SK-N-MC (cell line): ENCODE measurements at regions not wholly inside any gene's neighbourhood (a gene's known extent, or its start where the extent isn't known, plus 50 kb on each side); places are given as distances from the start of the nearest gene placed in this dataset.
"Not testable (repeated sequence)": the region's sequence is repeated elsewhere in the genome, so short reads cannot be mapped to it uniquely, and the experiment has no call there.

Source experiments
- DNase-seq: peaks from one replicate; pipeline ENCODE4 v3.0.0-alpha.2; 2011; ENCODE audit warnings: low read depth, low spot score
- H3K27ac ChIP-seq: fragments of 200-600 bp; sonication (generic); 2 replicates; pipeline ENCODE4 v1.5.1; 2016; ENCODE audit warnings: mixed run types
- H3K36me3 ChIP-seq: fragments of 200-600 bp; sonication (generic); 2 replicates; pipeline ENCODE4 v1.6.1; 2017; ENCODE audit warnings: antibody characterized with exemption, low read length, mixed read lengths; ENCODE audit not compliant: insufficient read depth
- H3K4me3 ChIP-seq: fragments of 200-600 bp; sonication (generic); 2 replicates; pipeline ENCODE4 v1.5.1; 2016
- H3K9ac ChIP-seq: fragments of 200-600 bp; sonication (generic); 2 replicates; pipeline ENCODE4 v1.8.0; 2017; ENCODE audit warnings: mixed run types, mixed read lengths; ENCODE audit not compliant: insufficient read length
- H3K9me3 ChIP-seq: fragments of 200-600 bp; sonication (generic); 2 replicates; pipeline ENCODE4 v1.6.1; 2017; ENCODE audit warnings: low read depth, mild to moderate bottlenecking, antibody characterized with exemption, low read length, moderate library complexity, mixed read lengths
- EZH2 ChIP-seq: fragments of 200-600 bp; sonication (generic); IDR thresholded peaks from one replicate; pipeline ENCODE4 v1.6.1; 2017; ENCODE audit warnings: antibody characterized with exemption
- FOXP2 ChIP-seq: optimal IDR thresholded peaks from 2 replicates; pipeline ENCODE3; 2011; ENCODE audit warnings: mild to moderate bottlenecking, moderate library complexity; ENCODE audit not compliant: insufficient read depth; ENCODE audit errors: extremely low read length, control extremely low read depth
- POLR2AphosphoS5 ChIP-seq: IDR thresholded peaks from 2 replicates; pipeline ENCODE4 v1.6.1; 2012; ENCODE audit warnings: mild to moderate bottlenecking, low read depth, low read length, borderline replicate concordance

- H3K9ac ChIP-seq: no peak overlapping the region
- H3K36me3 ChIP-seq: no peaks in the 10 kb centered on the region
- H3K9me3 ChIP-seq: no peaks in the 10 kb centered on the region
- H3K27ac ChIP-seq: no peak overlapping the region
- no peak overlapping the region for H3K4me3 ChIP-seq
- no peak for DNase-seq
- no peak for TF ChIP-seq FOXP2
- TF ChIP-seq EZH2: no peak
- no peak for TF ChIP-seq POLR2AphosphoS5
Measured at GRCh38 chr18:64401268-64402060, 252.6 kb upstream of the LINC00305 start.

DNA sequence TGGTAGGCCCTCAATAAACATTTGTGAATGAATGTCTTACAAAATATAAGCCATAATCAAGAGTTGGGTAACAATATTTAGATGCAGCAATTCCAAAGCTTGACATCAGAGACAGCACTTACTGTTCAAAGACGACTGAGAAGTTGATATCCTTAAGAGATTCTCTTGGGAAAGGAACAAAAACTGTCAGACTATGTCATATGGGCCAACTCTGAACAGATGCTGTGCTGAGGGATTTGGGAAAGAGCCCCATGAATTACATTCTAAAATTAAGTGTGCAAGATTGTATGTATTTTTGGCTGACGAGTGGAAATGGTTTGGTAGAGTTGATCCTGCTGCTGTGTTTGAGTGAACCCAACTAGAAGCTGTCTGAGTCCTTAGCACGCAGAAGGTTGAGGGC is 250.7 kb upstream of the LINC00305 start:
- Histone ChIP-seq H3K27ac (no peak overlapping the region), H3K9ac (no peak overlapping the region), H3K36me3 (no peaks in the 10 kb centered on the region), H3K9me3 (no peaks in the 10 kb centered on the region), H3K4me3 (no peak overlapping the region)
- TF ChIP-seq FOXP2 (no peak), POLR2AphosphoS5 (no peak), EZH2 (no peak)
- no peak for DNase-seq

- Histone ChIP-seq H3K9ac (no peak overlapping the region), H3K9me3 (no peaks in the 10 kb centered on the region), H3K27ac (no peak overlapping the region), H3K4me3 (no peak overlapping the region), H3K36me3 (no peaks in the 10 kb centered on the region)
- no peak for DNase-seq
- TF ChIP-seq FOXP2 (no peak), EZH2 (no peak), POLR2AphosphoS5 (no peak)
Measured at GRCh38 chr18:64398320-64398719, 249.4 kb upstream of the LINC00305 start.

DNA sequence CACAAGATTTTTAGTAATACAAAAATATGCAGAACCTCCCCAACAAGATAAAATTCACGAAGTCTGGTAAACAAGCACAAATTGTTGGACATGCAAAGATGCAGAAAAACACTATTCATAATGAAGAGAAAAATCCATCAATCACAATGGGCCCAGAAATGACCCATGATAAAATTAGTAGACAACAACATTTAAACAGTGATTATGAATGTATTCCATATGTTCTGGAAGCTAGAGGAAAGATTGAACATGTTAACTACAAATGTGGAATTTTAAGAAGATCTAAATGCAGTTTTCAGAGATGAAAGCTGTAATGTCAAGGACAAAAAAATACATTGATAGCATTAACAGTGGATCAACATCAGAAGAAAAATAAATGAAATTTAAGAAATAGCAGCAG is 243.3 kb upstream of the LINC00305 start:
- H3K9me3 ChIP-seq: no peaks in the 10 kb centered on the region
- H3K36me3 ChIP-seq: no peaks in the 10 kb centered on the region
- no peak for DNase-seq
- TF ChIP-seq POLR2AphosphoS5 (no peak), FOXP2 (no peak), EZH2 (no peak)
- no peak overlapping the region for H3K27ac ChIP-seq
- H3K9ac ChIP-seq: no peak overlapping the region
- no peak overlapping the region for H3K4me3 ChIP-seq

- DNase-seq: no peak
- Histone ChIP-seq H3K36me3 (no peaks in the 10 kb centered on the region), H3K9ac (no peak overlapping the region), H3K4me3 (no peak overlapping the region), H3K27ac (no peak overlapping the region), H3K9me3 (no peaks in the 10 kb centered on the region)
- TF ChIP-seq POLR2AphosphoS5 (no peak), EZH2 (no peak), FOXP2 (no peak)
Measured at GRCh38 chr18:64384101-64384500, 235.2 kb upstream of the LINC00305 start.

DNA sequence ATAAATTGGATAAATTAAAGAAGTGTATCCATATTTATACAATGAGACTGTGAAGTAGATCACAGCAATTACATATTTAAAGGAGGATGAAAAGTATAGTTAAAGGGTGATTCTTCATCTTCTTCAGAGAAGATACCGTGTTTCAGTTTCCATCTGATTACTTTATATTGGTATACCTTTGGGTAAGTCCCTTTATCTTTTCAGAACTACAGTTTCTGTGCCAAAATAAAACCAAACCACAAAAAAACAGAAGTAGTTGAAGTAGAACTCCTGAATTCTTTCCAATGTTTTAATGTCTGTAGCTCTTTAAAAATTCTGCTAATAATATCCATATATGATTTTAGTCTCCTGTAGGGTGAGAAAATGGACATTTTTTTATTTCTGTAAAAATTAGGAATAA is 231.2 kb upstream of the LINC00305 start:
- no peaks in the 10 kb centered on the region for H3K9me3 ChIP-seq
- H3K27ac ChIP-seq: no peak overlapping the region
- no peak overlapping the region for H3K9ac ChIP-seq
- H3K36me3 ChIP-seq: no peaks in the 10 kb centered on the region
- TF ChIP-seq EZH2: no peak
- no peak for TF ChIP-seq POLR2AphosphoS5
- no peak for TF ChIP-seq FOXP2
- no peak for DNase-seq
- no peak overlapping the region for H3K4me3 ChIP-seq

DNA sequence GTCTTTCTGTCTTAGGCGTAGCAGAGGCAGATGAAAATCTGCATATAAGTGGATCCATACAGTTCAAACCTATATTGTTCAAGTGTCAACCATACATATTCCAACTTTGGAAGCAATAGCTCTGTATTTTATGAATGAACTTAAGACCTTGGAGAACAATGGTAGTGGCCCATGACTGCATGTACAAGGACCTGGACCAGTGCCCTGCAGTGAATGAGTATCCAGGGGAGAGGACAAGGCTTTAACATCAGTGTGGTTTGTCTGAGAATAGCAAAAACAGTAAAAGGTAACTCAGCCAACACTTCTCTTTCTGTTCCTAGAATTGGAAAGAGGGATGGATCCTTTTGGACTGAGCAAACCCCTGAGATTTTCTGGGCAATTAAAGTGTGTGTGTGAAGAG is 230.8 kb upstream of the LINC00305 start:
- no peak overlapping the region for H3K27ac ChIP-seq

DNA sequence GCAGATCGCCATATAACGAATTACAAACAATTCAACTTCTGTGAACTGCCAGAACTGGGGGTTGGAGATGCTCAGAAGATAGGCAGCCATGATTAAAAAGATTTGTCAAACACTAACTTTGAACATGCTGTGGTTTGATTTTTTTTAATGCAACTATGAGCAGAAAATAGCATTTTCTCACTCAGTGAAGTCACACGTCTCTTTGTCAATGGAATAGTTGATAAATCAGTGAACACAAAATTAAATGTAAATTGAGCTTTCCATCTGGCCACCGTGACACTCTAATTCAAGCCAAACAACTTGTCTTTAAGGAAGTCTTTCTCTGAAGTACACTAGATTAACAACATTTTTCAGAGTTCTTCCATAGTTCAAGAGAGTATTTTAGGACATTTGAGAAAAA is 228.6 kb upstream of the LINC00305 start:
- no peak for DNase-seq
- no peak overlapping the region for H3K27ac ChIP-seq
- H3K9ac ChIP-seq: no peak overlapping the region
- no peak overlapping the region for H3K4me3 ChIP-seq
- H3K9me3 ChIP-seq: no peaks in the 10 kb centered on the region
- no peak for TF ChIP-seq POLR2AphosphoS5
- no peak for TF ChIP-seq EZH2
- no peak for TF ChIP-seq FOXP2
- no peaks in the 10 kb centered on the region for H3K36me3 ChIP-seq

More for the DNA sequence above, 230.8 kb upstream of the LINC00305 start:
- no peak for TF ChIP-seq FOXP2
- H3K9me3 ChIP-seq: no peaks in the 10 kb centered on the region
- DNase-seq: no peak
- H3K4me3 ChIP-seq: no peak overlapping the region
- H3K36me3 ChIP-seq: no peaks in the 10 kb centered on the region
- H3K9ac ChIP-seq: no peak overlapping the region

DNA sequence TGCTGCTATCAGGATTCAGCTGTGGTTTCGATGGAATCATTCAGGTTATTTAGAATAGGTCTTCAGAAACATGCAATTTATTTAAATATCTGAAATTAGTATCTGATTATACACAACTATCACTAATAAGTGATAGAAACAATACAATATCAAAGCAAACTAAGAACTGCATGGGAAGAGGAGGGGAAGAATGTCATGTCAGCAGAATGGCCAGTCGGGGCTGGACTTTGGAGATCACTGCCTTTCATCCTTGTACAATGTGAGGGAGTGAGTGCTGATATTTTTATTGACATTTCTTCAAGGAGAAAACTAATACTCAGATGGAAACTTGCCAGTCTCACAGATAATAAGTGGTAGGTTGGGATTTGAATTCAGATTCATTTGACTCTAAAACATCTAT is 224.0 kb upstream of the LINC00305 start:
- no peak overlapping the region for H3K9ac ChIP-seq
- H3K36me3 ChIP-seq: no peaks in the 10 kb centered on the region
- no peak overlapping the region for H3K27ac ChIP-seq
- no peak for DNase-seq
- H3K9me3 ChIP-seq: no peaks in the 10 kb centered on the region
- H3K4me3 ChIP-seq: no peak overlapping the region
- TF ChIP-seq POLR2AphosphoS5: no peak
- no peak for TF ChIP-seq FOXP2
- no peak for TF ChIP-seq EZH2

DNA sequence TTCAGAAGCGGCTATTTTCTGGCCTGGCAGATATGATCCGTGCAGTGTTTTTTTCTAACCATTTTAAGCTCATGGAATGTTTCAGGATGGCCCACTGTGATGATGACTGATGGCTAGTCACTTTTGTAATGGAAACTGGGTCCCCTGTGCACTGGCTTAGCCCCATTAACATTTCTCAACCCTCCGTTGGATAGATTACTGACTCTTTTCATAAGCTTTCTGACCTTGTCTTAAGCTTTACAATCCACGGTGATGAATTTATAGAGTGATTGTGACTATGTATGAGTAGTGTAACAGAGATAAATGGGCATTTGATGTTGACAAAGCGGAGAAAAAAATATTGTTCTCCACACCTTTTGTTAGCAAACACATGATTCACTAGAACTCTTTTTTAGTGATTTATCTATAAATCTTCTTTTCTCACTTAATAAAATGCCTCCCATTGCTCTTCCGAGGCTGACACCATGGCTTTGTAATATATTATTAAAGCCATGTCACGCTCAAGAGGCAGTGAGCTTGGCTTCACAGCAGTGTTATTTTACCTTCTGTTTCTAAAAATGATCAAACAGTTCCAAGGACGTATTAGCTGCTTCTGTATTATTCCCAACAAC is 221.0 kb upstream of the LINC00305 start:
- not testable (repeated sequence) for H3K4me3 ChIP-seq, H3K36me3 ChIP-seq, DNase-seq, H3K9me3 ChIP-seq, H3K27ac ChIP-seq, H3K9ac ChIP-seq
